NCI-H1436 (cell line): ENCODE measurements at regions not wholly inside any gene's neighbourhood (a gene's known extent, or its start where the extent isn't known, plus 50 kb on each side); places are given as distances from the start of the nearest gene placed in this dataset.

Source experiments
- DNase-seq: peaks from one replicate; lab custom pipeline; 2025; lab: John Stamatoyannopoulos, UW

- no peak for DNase-seq
Observed at GRCh38 chr18:54717673-54718407, 110.4 kb upstream of the RAB27B start.

- no peak for DNase-seq
Observed at GRCh38 chr18:54718408-54718773, 109.9 kb upstream of the RAB27B start.

GRCh38 chr18:54720620-54721019 lies 107.7 kb upstream of the RAB27B start:
- no peak for DNase-seq

- DNase-seq, result no peak
Observed at GRCh38 chr18:54726143-54726542, 102.1 kb upstream of the RAB27B start.

GRCh38 chr18:54734059-54734458 lies 94.2 kb upstream of the RAB27B start:
- no peak for DNase-seq

GRCh38 chr18:54736981-54737380 lies 91.3 kb upstream of the RAB27B start:
- no peak for DNase-seq

- no peak for DNase-seq
Observed at GRCh38 chr18:54737986-54738385, 90.3 kb upstream of the RAB27B start.

- no peak for DNase-seq
Observed at GRCh38 chr18:54739476-54739875, 88.8 kb upstream of the RAB27B start.

GRCh38 chr18:54740136-54740846 lies 88.0 kb upstream of the RAB27B start:
- no peak for DNase-seq

GRCh38 chr18:54742120-54742519 lies 86.2 kb upstream of the RAB27B start:
- DNase-seq, result no peak

- no peak for DNase-seq
Observed at GRCh38 chr18:54742659-54743604, 85.3 kb upstream of the RAB27B start.

- DNase-seq, result no peak
Observed at GRCh38 chr18:54743605-54743995, 84.7 kb upstream of the RAB27B start.

GRCh38 chr18:54749291-54749690 lies 79.0 kb upstream of the RAB27B start:
- DNase-seq, result no peak

- no peak for DNase-seq
Observed at GRCh38 chr18:54750350-54750749, 77.9 kb upstream of the RAB27B start.

- DNase-seq, result no peak
Observed at GRCh38 chr18:54752185-54752584, 76.1 kb upstream of the RAB27B start.

- no peak for DNase-seq
Observed at GRCh38 chr18:54755456-54755855, 72.8 kb upstream of the RAB27B start.

GRCh38 chr18:54762386-54762785 lies 65.9 kb upstream of the RAB27B start:
- DNase-seq, result no peak

GRCh38 chr18:54764786-54765185 lies 63.5 kb upstream of the RAB27B start:
- DNase-seq, result no peak

GRCh38 chr18:54765636-54766375 lies 62.5 kb upstream of the RAB27B start:
- DNase-seq, result no peak

GRCh38 chr18:54766634-54767033 lies 61.6 kb upstream of the RAB27B start:
- DNase-seq, result no peak

GRCh38 chr18:54767098-54767497 lies 61.2 kb upstream of the RAB27B start:
- no peak for DNase-seq
